ENCODE measurements at regions not wholly inside any gene's neighbourhood (a gene's known extent, or its start where the extent isn't known, plus 50 kb on each side); places are given as distances from the start of the nearest gene placed in this dataset.

- TF ChIP-seq CTCF (IDR thresholded peaks at IDR 0.05) (no peak), SIN3A (IDR thresholded peaks at IDR 0.05; ENCODE audit: borderline replicate concordance, insufficient read depth, low read depth, low read length) (no peak), REST (IDR thresholded peaks at IDR 0.05; ENCODE audit: insufficient read depth in 1 of 2, low read depth in 2 of 2, low read length in 1 of 2) (no peak), POLR2AphosphoS5 (IDR thresholded peaks at IDR 0.05; ENCODE audit: low read depth, low read length) (no peak)
These were observed 809.5 kb upstream of the GOT2 start for GRCh38 chr16:59543641-59544040.

All from Panc1 (cell line).